ENCODE measurements at regions not wholly inside any gene's neighbourhood (a gene's known extent, or its start where the extent isn't known, plus 50 kb on each side); places are given as distances from the start of the nearest gene placed in this dataset.

DNA sequence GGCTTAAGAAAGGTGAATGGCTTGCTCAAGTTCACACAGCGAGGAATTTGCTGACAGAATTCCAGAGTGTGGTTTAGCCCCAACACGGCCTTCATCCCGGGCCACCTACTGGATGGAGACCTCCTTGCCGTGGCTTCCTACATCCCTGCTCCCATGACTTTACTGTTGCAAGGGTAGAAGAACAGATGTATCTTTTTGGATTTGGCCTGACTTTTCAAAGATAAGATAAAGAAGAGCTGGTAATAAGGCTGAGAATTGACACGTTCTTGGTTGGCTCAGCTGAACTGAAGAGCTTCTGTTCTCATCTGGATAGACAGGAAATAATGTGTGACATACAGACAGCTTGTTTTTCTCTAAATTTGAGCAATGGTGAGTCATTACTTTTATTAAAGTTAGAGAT lies 113.1 kb downstream of the KLF5 start:
- no peak overlapping the region for H2BK12ac ChIP-seq (ENCODE audit: low read length in 2 of 2)
- no peaks in the 10 kb centered on the region for H3K36me3 ChIP-seq (ENCODE audit: control insufficient read depth in 1 of 2, insufficient read depth in 2 of 2, low read depth in 1 of 2, low read length in 2 of 2)
- no peak overlapping the region for H4K8ac ChIP-seq (ENCODE audit: low read length)
- no peak overlapping the region for H3K4ac ChIP-seq (ENCODE audit: low read depth in 1 of 2, low read length in 2 of 2)
- no peak overlapping the region for H3K27ac ChIP-seq (ENCODE audit: low read length, poor library complexity, severe bottlenecking)
- no peak overlapping the region for H4K91ac ChIP-seq (ENCODE audit: low read length)
- H3K23ac ChIP-seq (ENCODE audit: low read length in 2 of 2), result no peak overlapping the region
- H3K9ac ChIP-seq (ENCODE audit: low read length), result no peak overlapping the region
- H3K4me3 ChIP-seq (ENCODE audit: insufficient read depth in 1 of 2, low read depth in 1 of 2, low read length in 2 of 2), result no peak overlapping the region
- no peak overlapping the region for H2BK120ac ChIP-seq (ENCODE audit: low read depth, low read length)
- no peak overlapping the region for H3K14ac ChIP-seq (ENCODE audit: low read length in 2 of 2)
- no peaks in the 10 kb centered on the region for H3K79me1 ChIP-seq (replicated peaks; ENCODE audit: low read length, poor library complexity, severe bottlenecking)
- peaks cover 6% of the 10 kb centered on the region for H3K4me1 ChIP-seq (ENCODE audit: control insufficient read depth, insufficient read depth, low read depth, low read length)
- no peaks in the 10 kb centered on the region for H3K27me3 ChIP-seq (ENCODE audit: control insufficient read depth in 1 of 2, insufficient read depth in 1 of 2, low read length in 2 of 2)
- H2BK5ac ChIP-seq (ENCODE audit: low read depth, low read length, poor library complexity, severe bottlenecking), result no peak overlapping the region
- no peak overlapping the region for H2AK5ac ChIP-seq (ENCODE audit: low read length, severe bottlenecking)
- H3K4me2 ChIP-seq (ENCODE audit: low read length, poor library complexity, severe bottlenecking), result no peak overlapping the region
- no peaks in the 10 kb centered on the region for H3K9me3 ChIP-seq (ENCODE audit: control insufficient read depth, low read length)
- WGBS, result 66% methylated on average over 5 of the region's 5 CpGs
- H3K18ac ChIP-seq (ENCODE audit: low read depth in 1 of 2, low read length in 2 of 2), result no peak overlapping the region
- peak; percentile 40 for DNase-seq
- no peak overlapping the region for H2AFZ ChIP-seq (ENCODE audit: low read depth, low read length)
- H2BK15ac ChIP-seq (ENCODE audit: low read depth, poor library complexity, severe bottlenecking), result no peak overlapping the region

DNA sequence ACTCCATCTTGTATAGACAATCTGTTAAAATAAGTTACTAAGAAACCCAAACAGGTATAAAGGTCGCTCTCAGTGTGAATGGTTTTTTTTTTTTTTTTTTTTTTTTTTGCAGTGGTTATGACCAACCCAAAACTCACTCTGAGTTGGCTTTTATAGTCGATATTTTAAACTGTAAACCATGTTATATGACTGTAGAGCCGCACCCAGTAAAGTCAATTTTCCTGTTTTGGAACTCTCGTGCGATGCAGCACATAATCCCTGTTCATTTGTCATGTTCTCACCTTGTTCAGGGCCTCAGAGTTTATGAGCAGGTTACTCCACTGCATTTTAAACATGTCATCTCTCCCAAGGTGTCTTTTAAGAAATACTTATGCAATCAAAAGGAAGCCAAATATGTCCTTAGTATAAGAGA lies 112.5 kb downstream of the KLF5 start:
- Histone ChIP-seq H3K14ac (ENCODE audit: low read length in 2 of 2) (no peak overlapping the region), H2AFZ (ENCODE audit: low read depth, low read length) (no peak overlapping the region), H3K36me3 (ENCODE audit: control insufficient read depth in 1 of 2, insufficient read depth in 2 of 2, low read depth in 1 of 2, low read length in 2 of 2) (no peaks in the 10 kb centered on the region), H3K4me3 (ENCODE audit: insufficient read depth in 1 of 2, low read depth in 1 of 2, low read length in 2 of 2) (no peak overlapping the region), H2BK5ac (ENCODE audit: low read depth, low read length, poor library complexity, severe bottlenecking) (no peak overlapping the region), H3K9me3 (ENCODE audit: control insufficient read depth, low read length) (no peaks in the 10 kb centered on the region), H2BK120ac (ENCODE audit: low read depth, low read length) (no peak overlapping the region), H3K27me3 (ENCODE audit: control insufficient read depth in 1 of 2, insufficient read depth in 1 of 2, low read length in 2 of 2) (no peaks in the 10 kb centered on the region), H3K27ac (ENCODE audit: low read length, poor library complexity, severe bottlenecking) (no peak overlapping the region), H3K23ac (ENCODE audit: low read length in 2 of 2) (no peak overlapping the region), H3K4me2 (ENCODE audit: low read length, poor library complexity, severe bottlenecking) (no peak overlapping the region), H3K4me1 (ENCODE audit: control insufficient read depth, insufficient read depth, low read depth, low read length) (peaks cover 6% of the 10 kb centered on the region), H4K8ac (ENCODE audit: low read length) (no peak overlapping the region), H3K79me1 (replicated peaks; ENCODE audit: low read length, poor library complexity, severe bottlenecking) (no peaks in the 10 kb centered on the region), H3K9ac (ENCODE audit: low read length) (no peak overlapping the region), H2BK15ac (ENCODE audit: low read depth, poor library complexity, severe bottlenecking) (no peak overlapping the region), H2AK5ac (ENCODE audit: low read length, severe bottlenecking) (no peak overlapping the region), H2BK12ac (ENCODE audit: low read length in 2 of 2) (no peak overlapping the region), H3K4ac (ENCODE audit: low read depth in 1 of 2, low read length in 2 of 2) (no peak overlapping the region), H4K91ac (ENCODE audit: low read length) (no peak overlapping the region), H3K18ac (ENCODE audit: low read depth in 1 of 2, low read length in 2 of 2) (no peak overlapping the region)
- no peak for DNase-seq
- 95% methylated on average over 4 of the region's 5 CpGs for whole genome bisulfite sequencing

DNA sequence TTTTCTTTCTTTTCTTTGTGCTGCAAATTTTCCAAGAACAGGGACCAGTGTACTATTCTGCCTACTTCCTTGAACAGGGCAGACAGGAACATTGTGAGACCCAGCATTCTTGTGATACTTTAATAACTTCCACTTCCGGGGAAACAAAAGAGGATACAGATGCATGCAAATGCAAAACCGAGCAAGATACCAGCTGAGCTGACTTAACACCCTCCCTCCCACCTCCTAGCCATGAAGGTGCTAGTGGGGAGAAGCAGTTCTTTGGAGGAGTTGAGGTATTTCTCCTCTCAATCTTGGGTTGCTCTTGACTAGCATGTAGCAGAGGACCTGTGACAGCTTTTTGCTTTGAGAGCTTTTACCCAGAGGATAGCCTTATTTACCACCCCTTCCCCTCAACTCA lies 111.2 kb downstream of the KLF5 start:
- Histone ChIP-seq H2BK15ac (ENCODE audit: low read depth, poor library complexity, severe bottlenecking) (no peak overlapping the region), H3K14ac (ENCODE audit: low read length in 2 of 2) (no peak overlapping the region), H3K36me3 (ENCODE audit: control insufficient read depth in 1 of 2, insufficient read depth in 2 of 2, low read depth in 1 of 2, low read length in 2 of 2) (no peaks in the 10 kb centered on the region), H2BK120ac (ENCODE audit: low read depth, low read length) (no peak overlapping the region), H2BK5ac (ENCODE audit: low read depth, low read length, poor library complexity, severe bottlenecking) (no peak overlapping the region), H3K4ac (ENCODE audit: low read depth in 1 of 2, low read length in 2 of 2) (no peak overlapping the region), H3K9ac (ENCODE audit: low read length) (no peak overlapping the region), H3K18ac (ENCODE audit: low read depth in 1 of 2, low read length in 2 of 2) (no peak overlapping the region), H3K79me1 (replicated peaks; ENCODE audit: low read length, poor library complexity, severe bottlenecking) (no peaks in the 10 kb centered on the region), H2AK5ac (ENCODE audit: low read length, severe bottlenecking) (no peak overlapping the region), H2BK12ac (ENCODE audit: low read length in 2 of 2) (no peak overlapping the region), H3K27ac (ENCODE audit: low read length, poor library complexity, severe bottlenecking) (no peak overlapping the region), H3K4me1 (ENCODE audit: control insufficient read depth, insufficient read depth, low read depth, low read length) (peaks cover 6% of the 10 kb centered on the region), H3K9me3 (ENCODE audit: control insufficient read depth, low read length) (no peaks in the 10 kb centered on the region), H3K23ac (ENCODE audit: low read length in 2 of 2) (no peak overlapping the region), H4K91ac (ENCODE audit: low read length) (no peak overlapping the region), H3K27me3 (ENCODE audit: control insufficient read depth in 1 of 2, insufficient read depth in 1 of 2, low read length in 2 of 2) (no peaks in the 10 kb centered on the region), H4K8ac (ENCODE audit: low read length) (peak overlapping the region; percentile 75), H2AFZ (ENCODE audit: low read depth, low read length) (no peak overlapping the region), H3K4me3 (ENCODE audit: insufficient read depth in 1 of 2, low read depth in 1 of 2, low read length in 2 of 2) (no peak overlapping the region), H3K4me2 (ENCODE audit: low read length, poor library complexity, severe bottlenecking) (no peak overlapping the region)
- no peak for DNase-seq
- WGBS, result 0% methylated on average over 1 of the region's 2 CpGs

DNA sequence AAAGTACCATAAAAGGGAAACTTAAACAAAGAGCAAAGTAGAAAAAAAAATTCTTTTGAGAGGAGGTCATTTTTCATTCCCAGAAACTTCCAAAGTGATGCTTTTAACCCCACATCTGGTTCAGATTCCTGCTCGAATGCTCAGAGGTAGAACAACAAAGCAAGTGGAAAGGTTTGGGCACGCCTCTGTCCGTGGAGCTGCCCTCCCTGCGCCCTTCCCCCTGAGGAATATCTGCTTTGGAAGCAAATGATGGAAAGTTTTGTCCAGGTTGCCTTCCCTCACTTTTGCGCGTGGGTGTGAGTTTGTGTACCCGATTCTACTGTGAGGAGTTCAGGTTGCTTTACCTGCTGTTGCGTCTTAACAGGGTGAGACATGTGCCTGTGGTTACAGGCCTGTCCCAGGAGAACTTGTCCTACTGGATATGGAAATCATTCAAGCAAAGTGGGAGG lies 110.2 kb downstream of the KLF5 start:
- no peaks in the 10 kb centered on the region for H3K36me3 ChIP-seq (ENCODE audit: control insufficient read depth in 1 of 2, insufficient read depth in 2 of 2, low read depth in 1 of 2, low read length in 2 of 2)
- peaks cover 6% of the 10 kb centered on the region for H3K4me1 ChIP-seq (ENCODE audit: control insufficient read depth, insufficient read depth, low read depth, low read length)
- H3K27me3 ChIP-seq (ENCODE audit: control insufficient read depth in 1 of 2, insufficient read depth in 1 of 2, low read length in 2 of 2), result no peaks in the 10 kb centered on the region
- no peak overlapping the region for H3K4me2 ChIP-seq (ENCODE audit: low read length, poor library complexity, severe bottlenecking)
- no peak overlapping the region for H2BK5ac ChIP-seq (ENCODE audit: low read depth, low read length, poor library complexity, severe bottlenecking)
- H3K4ac ChIP-seq (ENCODE audit: low read depth in 1 of 2, low read length in 2 of 2), result no peak overlapping the region
- 82% methylated on average over 8 of the region's 8 CpGs for WGBS
- no peak for DNase-seq
- H3K27ac ChIP-seq (ENCODE audit: low read length, poor library complexity, severe bottlenecking), result no peak overlapping the region
- no peak overlapping the region for H2AK5ac ChIP-seq (ENCODE audit: low read length, severe bottlenecking)
- H3K9ac ChIP-seq (ENCODE audit: low read length), result no peak overlapping the region
- H3K18ac ChIP-seq (ENCODE audit: low read depth in 1 of 2, low read length in 2 of 2), result no peak overlapping the region
- no peak overlapping the region for H2AFZ ChIP-seq (ENCODE audit: low read depth, low read length)
- no peak overlapping the region for H2BK15ac ChIP-seq (ENCODE audit: low read depth, poor library complexity, severe bottlenecking)
- H3K23ac ChIP-seq (ENCODE audit: low read length in 2 of 2), result no peak overlapping the region
- H4K8ac ChIP-seq (ENCODE audit: low read length), result no peak overlapping the region
- no peak overlapping the region for H3K4me3 ChIP-seq (ENCODE audit: insufficient read depth in 1 of 2, low read depth in 1 of 2, low read length in 2 of 2)
- no peaks in the 10 kb centered on the region for H3K79me1 ChIP-seq (replicated peaks; ENCODE audit: low read length, poor library complexity, severe bottlenecking)
- no peaks in the 10 kb centered on the region for H3K9me3 ChIP-seq (ENCODE audit: control insufficient read depth, low read length)
- no peak overlapping the region for H2BK12ac ChIP-seq (ENCODE audit: low read length in 2 of 2)
- H4K91ac ChIP-seq (ENCODE audit: low read length), result no peak overlapping the region
- no peak overlapping the region for H2BK120ac ChIP-seq (ENCODE audit: low read depth, low read length)
- H3K14ac ChIP-seq (ENCODE audit: low read length in 2 of 2), result no peak overlapping the region

All from mesenchymal stem cell (in vitro differentiated cells and primary cell).